Putamen (tissue), 1 donor: ENCODE measurements at regions not wholly inside any gene's neighbourhood (a gene's known extent, or its start where the extent isn't known, plus 50 kb on each side); places are given as distances from the start of the nearest gene placed in this dataset.

Experiments used
- DNase-seq: peaks from one replicate; pipeline ENCODE4 v3.0.0-alpha.2; 2016; ENCODE audit warnings: low spot score

GRCh38 chr2:46831051-46831868, 84.3 kb downstream of the MCFD2 start:
- DNase-seq: no peak

GRCh38 chr2:46829231-46829995, 86.2 kb downstream of the MCFD2 start:
- DNase-seq: no peak

GRCh38 chr2:46828491-46829230, 86.9 kb downstream of the MCFD2 start:
- DNase-seq: no peak

- no peak for DNase-seq
These were observed 87.5 kb downstream of the MCFD2 start for GRCh38 chr2:46828135-46828438.

- DNase-seq: no peak
These were observed 88.1 kb downstream of the MCFD2 start for GRCh38 chr2:46827274-46828134.

GRCh38 chr2:46826569-46827245, 88.9 kb downstream of the MCFD2 start:
- no peak for DNase-seq

GRCh38 chr2:46825939-46826568, 89.6 kb downstream of the MCFD2 start:
- DNase-seq: no peak

- no peak for DNase-seq
These were observed 90.2 kb downstream of the MCFD2 start for GRCh38 chr2:46825231-46825938.

- no peak for DNase-seq
These were observed 91.0 kb downstream of the MCFD2 start for GRCh38 chr2:46824611-46825010.

- DNase-seq: no peak
These were observed 94.0 kb downstream of the MCFD2 start for GRCh38 chr2:46821600-46821999.

- no peak for DNase-seq
These were observed 96.8 kb downstream of the MCFD2 start for GRCh38 chr2:46818819-46819218.

- DNase-seq: no peak
These were observed 97.4 kb downstream of the MCFD2 start for GRCh38 chr2:46818141-46818621.

GRCh38 chr2:46816846-46817726, 98.5 kb downstream of the MCFD2 start:
- no peak for DNase-seq

GRCh38 chr2:46816151-46816845, 99.3 kb downstream of the MCFD2 start:
- DNase-seq: no peak

GRCh38 chr2:46815121-46815802, 100.3 kb downstream of the MCFD2 start:
- no peak for DNase-seq

GRCh38 chr2:46814160-46814961, 101.2 kb downstream of the MCFD2 start:
- peak; percentile 45 for DNase-seq

GRCh38 chr2:46813680-46814079, 101.9 kb downstream of the MCFD2 start:
- peak; percentile 58 for DNase-seq
